GM18858 (cell line): ENCODE measurements at regions not wholly inside any gene's neighbourhood (a gene's known extent, or its start where the extent isn't known, plus 50 kb on each side); places are given as distances from the start of the nearest gene placed in this dataset.
A peak's percentile ranks its signal among the peaks of the same experiment; 100 is the strongest.
"Not testable (repeated sequence)": the region's sequence is repeated elsewhere in the genome, so short reads cannot be mapped to it uniquely, and the experiment has no call there.

Source experiments
- ATAC-seq: cut with Tn5 transposase; IDR thresholded peaks from one replicate; pipeline ENCODE4 v1.9.1; 2021; ENCODE audit not compliant: unreplicated experiment

DNA sequence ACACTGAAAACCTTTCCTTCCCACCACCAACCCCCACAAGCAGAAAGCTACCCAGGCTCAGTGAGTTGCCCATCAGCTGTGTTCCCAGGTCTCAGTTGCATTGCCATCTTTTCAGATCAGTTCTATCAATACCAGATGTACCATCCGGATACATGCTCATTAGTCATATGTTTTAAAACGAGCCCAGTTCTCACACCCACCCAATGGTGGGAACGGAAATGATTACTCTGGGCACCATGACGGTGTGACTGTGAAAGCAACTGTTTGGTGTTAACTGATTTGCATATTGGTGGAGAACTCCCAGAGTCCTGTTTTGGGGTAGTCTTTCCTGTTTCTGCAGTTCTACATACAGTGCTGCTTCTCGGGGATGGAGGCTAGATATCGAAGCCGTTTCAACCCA is 212.3 kb downstream of the TRIM36 start:
- ATAC-seq = peak; percentile 72

GRCh38 chr5:114953565-114953964 is 216.1 kb downstream of the TRIM36 start:
- peak; percentile 46 for ATAC-seq

DNA sequence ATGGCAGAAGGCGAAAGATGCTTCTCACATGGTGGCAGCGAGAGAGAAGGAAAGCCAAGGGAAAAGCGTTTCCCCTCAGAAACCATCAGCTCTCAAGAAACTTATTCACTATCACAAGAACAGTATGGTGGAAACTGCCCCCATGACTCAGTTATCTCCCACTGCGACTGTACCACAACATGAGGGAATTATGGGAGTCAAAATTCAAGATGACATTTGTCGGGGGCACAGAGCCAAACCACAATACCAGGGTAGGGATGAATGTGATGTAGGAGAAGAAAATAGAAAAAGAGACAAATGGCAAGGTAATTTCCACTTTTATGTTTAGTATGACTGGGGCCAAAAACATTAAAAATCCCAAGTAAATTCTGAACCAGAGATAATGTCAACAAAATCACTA is 216.8 kb downstream of the TRIM36 start:
- ATAC-seq = no peak

GRCh38 chr5:114949756-114950155 is 220.0 kb downstream of the TRIM36 start:
- no peak for ATAC-seq

DNA sequence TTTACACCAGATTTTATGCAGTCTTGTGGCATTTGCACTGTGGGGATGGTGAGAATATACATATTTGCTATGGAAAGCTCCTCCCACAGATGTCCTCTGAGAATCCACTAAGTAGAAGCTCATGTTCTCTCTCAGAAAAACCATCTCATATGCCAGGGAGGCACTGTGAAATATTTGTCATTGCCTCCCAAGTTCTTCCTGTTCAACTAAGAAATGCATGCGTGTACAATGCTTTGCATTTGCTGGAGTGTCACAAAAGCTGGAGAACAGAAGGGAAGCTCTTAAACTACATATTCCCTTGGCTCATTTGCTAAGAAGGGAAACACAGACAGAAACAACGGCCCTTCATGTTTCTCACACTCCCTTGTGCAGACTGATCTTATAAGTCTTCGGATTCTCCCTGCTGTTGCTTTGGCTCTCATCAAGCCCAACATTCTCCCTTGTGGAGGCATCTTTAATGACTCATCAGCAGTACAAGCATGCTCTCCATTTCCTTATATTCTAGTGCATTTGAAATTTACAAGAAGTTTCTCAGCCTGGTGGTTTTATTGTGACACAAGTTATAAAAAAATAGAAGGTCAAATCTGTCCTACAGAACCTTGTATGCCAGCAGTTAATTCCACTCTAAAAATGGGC is 220.6 kb downstream of the TRIM36 start:
- no peak for ATAC-seq

GRCh38 chr5:114948363-114948762 is 221.3 kb downstream of the TRIM36 start:
- no peak for ATAC-seq

DNA sequence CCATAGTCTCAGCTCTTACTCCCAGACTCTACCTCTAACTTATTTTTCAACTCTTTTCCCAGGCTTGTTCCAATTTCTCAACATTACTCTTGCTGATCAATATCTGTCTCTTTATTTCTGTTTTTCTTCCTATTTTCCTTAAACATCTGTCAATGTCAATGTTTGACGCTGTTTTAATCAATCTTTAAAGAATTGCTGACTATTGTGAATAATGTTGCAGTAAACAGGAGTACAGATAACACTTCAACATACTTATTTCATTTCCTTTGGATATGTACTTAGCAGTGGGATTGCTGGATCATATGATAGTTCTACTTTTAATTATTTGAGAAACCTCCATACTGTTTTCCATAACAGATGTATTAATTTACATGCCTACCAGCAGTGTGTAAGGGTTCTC is 229.0 kb downstream of the TRIM36 start:
- no peak for ATAC-seq

GRCh38 chr5:114935490-114935889 is 234.2 kb downstream of the TRIM36 start:
- no peak for ATAC-seq

GRCh38 chr5:114928644-114929462 is 240.9 kb downstream of the TRIM36 start:
- ATAC-seq = no peak

DNA sequence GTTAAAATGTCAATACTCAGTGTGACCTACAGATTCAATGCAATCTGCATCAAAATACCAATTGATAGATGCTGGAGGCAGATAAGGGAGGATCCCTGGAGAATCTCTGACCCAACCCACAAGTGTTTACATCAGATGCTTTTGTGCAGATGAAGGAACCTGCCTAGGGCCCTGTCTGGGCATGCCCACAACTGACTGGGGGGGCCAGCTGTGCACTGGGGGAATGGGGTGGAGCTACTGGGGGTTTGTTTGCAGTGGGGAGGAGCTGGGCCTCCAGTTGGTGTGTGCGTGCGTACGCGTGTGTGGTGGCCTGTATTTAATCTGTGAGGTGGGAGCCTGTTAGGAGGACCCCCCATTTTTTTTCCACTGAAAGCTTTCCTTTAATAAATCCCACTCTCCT is 244.9 kb downstream of the TRIM36 start:
- no peak for ATAC-seq

- ATAC-seq = no peak
These were observed 257.4 kb downstream of the TRIM36 start for GRCh38 chr5:114912189-114912920.

GRCh38 chr5:114910727-114911126 is 259.0 kb downstream of the TRIM36 start:
- ATAC-seq = no peak

DNA sequence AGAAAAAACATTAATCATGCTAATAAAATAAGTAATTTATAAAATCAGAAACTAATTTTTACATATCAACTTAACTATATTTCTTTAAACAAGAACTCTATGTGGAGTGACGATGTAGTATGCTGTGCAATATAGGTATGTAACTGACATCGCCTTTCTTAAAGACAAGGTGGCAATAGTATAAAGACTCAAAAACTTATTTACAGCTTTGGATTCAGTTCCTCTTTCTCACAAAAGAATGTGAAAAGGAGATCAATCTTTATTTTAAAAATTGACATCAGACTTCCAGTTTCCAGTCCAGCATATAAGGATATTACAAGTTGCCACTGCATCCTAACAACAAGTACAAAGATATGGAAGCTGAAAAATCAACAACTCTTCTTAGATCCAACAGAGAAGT is 260.3 kb downstream of the TRIM36 start:
- no peak for ATAC-seq

GRCh38 chr5:114903767-114904166 is 265.9 kb downstream of the TRIM36 start:
- ATAC-seq = no peak

DNA sequence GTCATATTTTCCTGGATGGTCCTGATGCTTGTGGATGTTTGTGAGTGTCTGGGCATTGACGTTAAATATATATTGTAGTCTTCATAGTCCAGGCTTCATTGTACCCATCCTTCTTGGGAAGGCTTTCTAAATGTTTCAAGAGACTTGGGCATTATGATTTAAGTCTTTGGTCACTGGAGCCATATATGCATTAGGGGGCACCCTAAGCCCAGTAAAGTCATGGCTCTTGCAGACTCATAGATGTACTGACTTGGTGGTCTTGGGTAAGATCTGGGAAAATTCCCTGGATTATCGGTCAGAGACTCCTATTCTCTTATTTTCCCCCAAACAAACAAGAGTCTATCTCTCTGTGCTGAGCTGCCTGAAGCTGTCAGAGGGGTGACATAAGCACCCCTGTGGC is 271.1 kb downstream of the TRIM36 start:
- ATAC-seq = no peak

DNA sequence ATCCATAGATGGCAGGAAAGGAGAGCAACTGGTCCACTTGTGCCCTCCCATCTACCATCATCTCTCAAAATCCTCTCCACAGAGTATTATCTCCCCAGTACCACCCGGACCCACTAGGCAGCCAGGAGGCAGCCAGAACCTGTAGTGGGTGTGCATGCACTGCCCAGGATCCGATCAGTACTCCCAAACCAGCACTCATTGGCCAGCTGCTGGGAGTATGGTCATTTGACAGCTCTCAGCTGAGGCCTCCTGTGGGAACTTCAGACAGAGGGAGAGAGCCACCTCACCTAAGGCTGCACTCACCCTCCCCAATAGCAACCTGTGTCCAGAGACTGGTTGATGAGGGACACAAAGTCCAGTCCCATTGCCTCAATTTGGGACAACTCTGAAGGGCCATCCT is 286.0 kb downstream of the TRIM36 start:
- ATAC-seq = no peak

GRCh38 chr5:114859438-114859735 is 310.3 kb downstream of the TRIM36 start:
- no peak for ATAC-seq

DNA sequence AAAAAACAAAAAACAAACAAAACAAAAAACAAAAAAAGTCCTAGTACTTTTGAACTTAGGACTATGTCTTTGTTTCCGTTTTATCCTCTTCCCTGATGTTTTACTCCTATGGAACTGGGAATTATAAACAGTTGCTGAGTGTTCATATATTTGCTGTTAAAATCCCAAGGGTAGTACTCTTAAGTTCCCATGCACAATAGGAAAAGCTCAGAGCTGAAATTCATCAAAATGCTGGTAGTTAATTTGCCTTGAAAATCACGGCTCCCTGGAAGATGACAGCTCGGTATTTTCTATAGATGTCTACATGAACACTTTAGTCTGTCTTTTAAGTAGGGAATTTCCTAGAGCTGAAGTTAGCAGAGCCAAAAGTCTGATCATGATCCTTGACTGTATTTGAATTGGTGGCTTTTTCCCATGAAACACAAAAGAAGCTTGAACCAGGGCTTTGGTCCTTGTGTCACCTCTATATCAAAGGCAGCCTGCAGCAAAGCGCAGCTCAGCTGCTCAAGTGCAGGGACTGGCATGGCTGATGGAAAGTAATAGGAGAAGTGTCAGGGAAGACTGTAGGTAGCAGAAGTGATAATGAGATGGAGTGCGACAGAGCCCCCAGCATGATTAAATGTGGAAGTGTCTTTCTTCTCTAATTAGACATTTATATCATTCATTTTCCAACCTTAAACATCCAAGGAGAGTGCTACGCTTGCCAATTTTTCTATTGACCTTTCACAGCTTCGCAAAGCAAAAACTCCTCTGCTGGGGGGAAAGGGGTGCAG is 310.9 kb downstream of the TRIM36 start:
- ATAC-seq = no peak

DNA sequence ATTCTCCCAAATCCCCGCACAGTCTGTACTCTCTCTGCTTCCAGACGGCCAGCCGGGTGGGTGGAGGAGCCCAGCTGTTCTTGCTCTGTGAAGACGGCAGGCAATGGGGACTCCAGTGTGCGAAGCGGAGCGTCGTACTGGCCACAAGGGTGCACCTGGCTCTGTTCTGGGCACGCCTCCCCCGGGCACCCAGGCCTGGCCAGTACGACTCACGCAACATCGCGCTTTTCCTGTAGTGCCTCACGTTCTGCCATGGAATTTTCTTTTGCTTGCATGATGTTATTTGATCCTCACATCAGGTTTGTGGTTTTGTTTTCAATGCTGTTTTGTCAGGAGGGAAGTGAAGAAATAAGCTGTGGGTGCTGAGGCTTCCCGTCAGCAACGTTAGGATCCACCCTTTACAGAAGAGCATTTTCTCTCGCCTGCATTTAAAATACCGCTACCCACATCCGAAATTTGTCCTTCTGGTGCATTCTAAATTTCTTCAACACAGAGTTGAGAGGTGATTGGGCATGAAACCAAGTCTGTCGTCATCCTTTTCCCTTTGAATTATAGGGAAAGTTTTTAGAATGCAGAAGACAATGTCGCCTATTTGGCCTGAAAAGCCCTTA is 311.7 kb downstream of the TRIM36 start:
- ATAC-seq = no peak

GRCh38 chr5:114844711-114845110 is 325.0 kb downstream of the TRIM36 start:
- ATAC-seq = not testable (repeated sequence)

DNA sequence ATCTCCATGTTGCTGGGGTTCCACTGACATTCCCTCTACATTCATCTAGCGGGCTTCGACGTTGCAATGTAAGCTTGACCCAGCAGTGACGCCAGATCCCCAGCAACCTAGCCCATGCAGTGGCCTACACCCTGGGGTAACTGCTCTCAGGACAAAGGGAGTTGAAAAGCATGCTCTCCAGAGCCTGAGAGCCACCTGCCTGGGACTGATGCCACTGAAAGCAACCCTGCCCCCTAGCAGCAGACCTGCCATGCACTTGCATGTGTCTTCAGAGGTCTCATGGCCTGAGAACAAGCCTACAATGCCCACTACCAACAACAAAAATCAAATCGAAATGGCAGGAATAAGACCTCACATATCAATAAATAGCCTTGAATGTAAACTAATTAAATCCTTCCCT is 330.3 kb downstream of the TRIM36 start:
- ATAC-seq = no peak
